ENCODE measurements at regions not wholly inside any gene's neighbourhood (a gene's known extent, or its start where the extent isn't known, plus 50 kb on each side); places are given as distances from the start of the nearest gene placed in this dataset.

GRCh38 chr7:20557116-20557515 lies 58.4 kb upstream of the ABCB5 start:
- TF ChIP-seq POLR2A (IDR thresholded peaks at IDR 0.05), result no peak
- no peak for TF ChIP-seq CTCF (IDR thresholded peaks at IDR 0.05)

Data from body of pancreas (tissue), 4 donors.